ENCODE measurements at regions not wholly inside any gene's neighbourhood (a gene's known extent, or its start where the extent isn't known, plus 50 kb on each side); places are given as distances from the start of the nearest gene placed in this dataset.
A peak's percentile ranks its signal among the peaks of the same experiment; 100 is the strongest.

DNA sequence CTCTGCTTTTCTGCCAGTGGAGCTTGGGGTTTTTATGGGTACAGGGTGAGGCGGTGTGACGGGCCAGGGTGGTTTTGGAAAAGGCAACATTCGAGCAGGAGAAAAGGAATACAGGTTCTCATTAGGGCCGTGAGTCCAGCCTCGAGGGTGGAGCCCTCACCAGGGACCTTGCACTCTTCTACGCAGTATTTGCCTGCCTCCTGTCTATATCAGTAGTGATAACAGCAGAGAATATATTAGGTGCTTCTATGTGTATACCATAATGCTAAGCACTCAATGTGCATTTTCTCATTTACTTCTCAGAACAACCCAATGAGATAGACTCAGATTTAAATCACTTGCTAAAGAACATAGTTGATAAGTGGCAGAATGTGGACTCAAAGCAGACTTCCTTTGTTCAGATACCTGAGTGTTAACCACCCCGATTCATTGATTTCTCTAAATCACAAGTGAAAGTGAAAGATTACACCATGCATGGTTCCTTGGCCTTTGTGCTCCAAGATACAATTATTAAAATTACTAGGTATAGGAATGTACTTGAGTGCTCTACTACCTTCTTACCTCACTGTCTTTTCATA lies 403.9 kb downstream of the PCDH7 start:
- no peak for DNase-seq

DNA sequence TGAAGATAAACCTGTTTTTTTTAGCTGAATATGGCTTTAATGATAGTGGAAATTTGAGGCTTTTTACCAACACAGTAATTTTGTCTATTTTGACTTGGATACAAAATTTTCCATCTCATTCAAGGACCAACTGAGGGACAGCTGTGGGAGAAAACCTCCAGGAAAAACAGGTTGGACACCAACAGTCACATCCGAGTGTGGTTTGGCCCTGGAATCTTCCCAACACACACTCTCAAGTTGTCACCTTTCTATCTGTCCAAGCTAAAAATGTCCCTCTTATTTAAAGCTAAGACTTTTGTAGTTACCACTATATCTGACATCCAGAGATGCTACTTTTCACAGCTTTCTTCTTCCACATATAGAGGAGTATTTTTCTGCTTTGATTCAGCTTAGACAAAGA lies 404.9 kb downstream of the PCDH7 start:
- DNase-seq: no peak

DNA sequence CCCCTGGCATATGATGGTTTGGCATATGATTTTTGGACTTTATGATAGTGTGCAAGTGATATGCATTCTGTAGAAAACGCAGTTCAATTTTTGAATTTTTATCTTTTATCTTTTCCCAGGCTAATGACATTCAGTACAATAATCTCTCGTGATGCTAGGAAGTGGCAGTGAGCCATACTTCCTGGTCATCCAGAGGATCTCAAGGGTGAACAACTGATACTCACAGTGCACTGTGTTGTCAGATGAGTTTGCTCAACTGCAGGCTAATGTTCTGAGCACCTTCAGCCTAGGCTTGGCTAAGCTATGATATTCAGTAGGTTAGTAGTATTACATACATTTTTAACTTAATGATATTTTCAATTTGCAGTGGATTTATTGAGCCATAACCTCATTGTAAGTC lies 405.3 kb downstream of the PCDH7 start:
- no peak for DNase-seq

DNA sequence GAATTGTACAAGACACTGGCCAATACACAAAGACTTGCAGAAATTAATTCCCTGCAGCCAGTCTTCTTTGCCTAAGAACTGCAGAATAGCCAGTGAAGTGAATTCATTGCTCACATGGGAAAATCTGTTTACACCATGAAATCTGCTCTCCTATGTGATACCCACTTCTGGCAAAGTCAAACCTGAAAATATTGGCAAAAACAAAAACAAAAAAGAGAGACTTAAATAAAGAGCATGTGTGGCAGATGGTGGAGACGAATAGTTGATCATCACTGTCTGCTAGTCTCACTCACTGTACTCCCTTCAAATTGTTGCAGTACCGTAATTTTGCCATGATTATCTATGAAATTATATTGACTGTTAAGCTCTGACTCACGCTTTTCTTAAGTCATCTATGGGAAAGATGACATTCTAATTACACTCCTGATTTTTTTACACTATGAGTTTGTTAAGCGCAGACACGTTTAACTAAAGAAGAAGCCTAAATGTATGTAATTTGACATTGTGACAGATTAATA lies 406.8 kb downstream of the PCDH7 start:
- no peak for DNase-seq

DNA sequence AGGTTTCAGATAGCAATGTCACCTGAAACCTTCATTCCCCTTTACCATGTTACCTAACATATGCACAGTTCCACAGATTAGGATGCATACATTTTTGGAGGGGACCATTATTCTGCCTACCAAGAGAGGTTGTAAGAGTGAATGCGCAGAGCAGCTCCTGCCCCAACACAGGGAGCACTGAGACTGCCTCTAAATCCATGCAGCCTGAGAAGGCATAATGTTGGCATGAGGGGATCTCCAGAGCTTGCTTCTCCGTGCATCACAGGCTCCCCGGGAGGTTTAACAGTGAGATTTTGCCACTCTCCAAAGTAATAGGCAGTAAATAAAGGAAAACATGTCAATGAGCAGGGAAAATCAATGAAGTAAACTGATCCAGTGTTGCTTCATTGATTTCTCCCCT lies 410.8 kb downstream of the PCDH7 start:
- DNase-seq: no peak

DNA sequence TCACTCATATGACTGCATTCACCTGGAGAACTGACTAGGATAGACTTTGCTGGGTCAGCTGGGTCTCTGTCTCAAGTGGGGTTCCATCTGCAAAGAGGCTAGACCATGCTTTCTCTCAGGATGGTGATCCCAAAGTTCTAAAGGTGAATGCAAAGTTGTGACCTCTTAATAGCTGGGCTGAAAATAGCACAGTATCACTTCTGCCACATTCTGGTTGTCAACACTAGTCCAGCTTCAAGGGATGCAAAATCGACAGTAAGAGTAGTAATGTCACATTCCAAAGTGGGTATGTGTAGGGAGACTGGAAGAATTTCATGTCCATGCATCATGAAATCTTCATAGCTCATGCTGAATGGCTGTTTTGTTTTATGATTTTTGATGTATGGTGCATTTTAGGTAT lies 414.6 kb downstream of the PCDH7 start:
- no peak for DNase-seq

DNA sequence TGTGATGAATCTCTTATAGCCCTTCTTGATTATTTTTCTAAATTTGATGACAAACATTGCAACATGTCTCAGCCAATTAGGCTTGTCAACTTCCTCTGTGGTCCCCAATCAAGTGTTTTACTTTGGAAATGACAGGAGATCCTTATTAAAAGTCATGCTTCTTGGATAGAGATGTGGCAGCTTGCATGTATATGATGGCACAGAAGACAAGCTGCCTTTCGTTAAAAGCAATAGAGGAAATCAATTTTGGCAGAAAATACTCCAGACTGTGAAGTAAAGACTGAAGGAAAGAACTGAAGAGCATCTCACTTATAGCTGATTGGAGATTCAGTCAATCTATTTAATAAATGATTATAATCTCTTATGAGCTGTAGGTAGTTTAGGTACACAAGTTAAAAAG lies 419.6 kb downstream of the PCDH7 start:
- no peak for DNase-seq

DNA sequence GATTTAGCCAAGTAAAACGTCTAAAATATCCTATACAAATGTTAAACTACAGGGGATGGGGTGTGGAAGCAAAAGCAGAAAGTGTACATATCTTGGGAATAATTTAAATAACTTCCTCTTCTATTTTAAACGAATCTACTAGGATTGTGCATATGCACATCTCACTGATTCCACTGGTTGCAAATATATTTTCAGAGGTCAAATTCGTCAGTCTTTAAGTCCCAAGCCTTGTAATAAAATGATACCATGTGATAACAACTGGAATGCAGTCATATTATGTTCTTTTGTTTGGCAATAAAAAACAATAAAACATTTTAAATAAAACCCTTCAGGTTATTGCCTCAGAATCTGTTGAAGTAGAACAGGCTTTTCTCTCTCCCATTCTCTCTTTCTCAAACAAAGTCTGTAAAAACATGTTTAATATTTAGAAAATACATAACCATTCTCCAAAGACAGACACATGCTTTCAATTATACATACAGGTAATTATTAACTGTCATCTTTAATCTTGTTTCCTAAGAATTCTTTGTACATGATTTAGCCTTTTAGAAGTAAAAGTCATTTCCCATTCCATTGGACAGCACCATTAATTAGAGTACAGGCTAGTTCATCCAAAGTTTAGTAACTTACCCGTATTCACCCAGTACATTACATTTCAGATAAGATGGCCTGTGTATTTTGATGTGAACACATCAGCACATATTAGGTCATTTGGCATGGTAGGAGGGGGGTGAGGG lies 421.1 kb downstream of the PCDH7 start:
- no peak for DNase-seq

DNA sequence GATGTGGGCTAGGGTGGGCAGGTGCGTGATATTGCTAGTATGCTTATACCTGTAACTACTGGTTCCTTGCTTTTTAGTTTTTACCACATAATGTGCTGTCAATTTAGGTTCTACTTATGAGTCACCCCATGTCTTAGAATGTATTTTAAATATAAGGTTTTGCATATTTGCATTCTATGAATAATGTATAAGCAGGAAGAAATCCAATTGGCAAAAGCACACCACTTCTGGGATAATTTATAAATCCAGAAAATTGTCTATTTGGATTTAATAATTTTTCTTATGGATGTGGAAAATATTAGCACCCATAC lies 421.6 kb downstream of the PCDH7 start:
- DNase-seq: no peak

DNA sequence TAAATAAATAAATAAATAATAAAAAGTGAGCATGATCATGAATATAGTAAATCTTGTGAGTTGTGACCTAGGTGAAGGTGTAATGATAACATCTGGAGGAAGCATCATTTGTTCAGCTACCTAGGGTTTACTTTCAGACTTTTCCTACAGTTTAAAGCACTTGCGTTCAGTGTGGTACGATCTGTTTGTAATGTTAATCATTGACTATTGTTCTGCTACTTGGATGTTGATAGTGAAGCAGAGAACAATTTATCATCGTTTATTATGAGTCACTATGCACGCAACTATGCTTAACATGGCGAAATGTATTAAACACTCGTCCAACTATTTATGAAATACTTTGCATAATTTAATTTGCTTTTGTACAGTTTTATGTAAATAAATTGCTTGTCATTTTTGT lies 426.2 kb downstream of the PCDH7 start:
- DNase-seq: no peak

DNA sequence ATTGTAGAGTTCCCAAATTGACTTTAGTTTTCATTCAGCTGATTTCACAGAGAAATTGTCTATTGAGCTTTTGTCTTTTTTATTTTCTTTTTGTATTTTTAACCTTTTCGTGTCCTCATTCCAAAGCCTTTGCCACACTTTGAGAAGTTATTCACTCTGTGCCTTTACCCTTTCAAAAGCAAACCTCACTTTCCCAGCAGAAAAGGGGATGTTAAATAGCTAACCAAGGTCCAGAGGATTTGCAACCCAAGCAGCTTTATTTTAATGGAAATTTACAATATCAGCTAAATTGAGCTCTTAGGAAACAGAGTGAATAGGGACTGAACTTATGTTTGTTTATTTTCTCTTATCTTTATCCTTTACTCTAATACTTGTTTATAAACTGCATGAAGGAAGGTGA lies 428.8 kb downstream of the PCDH7 start:
- DNase-seq: no peak

DNA sequence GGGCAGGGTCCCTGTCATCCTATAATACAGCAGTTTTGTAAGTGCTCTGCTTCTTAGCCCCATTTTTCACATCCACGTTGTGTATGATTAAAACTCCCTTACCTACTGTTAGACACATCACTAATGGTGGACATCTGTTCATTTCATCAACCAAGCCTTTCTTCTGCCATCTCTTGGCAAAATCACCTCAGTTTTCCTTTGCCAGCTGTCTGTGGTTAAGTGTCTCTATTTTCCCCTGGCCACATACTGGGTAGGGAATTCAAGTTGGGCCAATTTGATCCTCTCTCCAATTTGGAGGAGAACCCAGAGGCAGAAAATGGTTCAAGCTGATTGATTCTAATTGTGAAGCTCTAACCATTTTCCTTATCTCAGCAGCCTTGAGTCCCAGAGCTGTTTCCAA lies 436.1 kb downstream of the PCDH7 start:
- DNase-seq: no peak

DNA sequence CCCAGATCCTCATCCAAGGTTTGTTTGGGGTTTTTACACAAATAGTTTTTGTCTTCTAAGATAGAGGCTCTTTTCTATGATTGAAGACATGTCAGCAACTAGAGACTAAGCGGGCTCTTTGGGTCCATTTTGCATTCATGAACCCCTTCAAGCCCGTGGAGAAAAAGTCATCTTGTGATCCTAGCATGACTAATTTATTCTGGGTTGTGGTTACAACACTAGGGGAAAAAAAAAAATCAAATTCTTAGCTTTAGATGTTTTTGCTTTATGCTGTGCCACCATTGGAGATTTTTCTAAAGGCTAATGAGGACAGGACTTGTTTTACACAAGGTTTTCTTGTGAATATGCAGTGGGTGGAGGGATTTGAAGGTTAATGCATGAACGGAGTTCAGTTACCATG lies 440.0 kb downstream of the PCDH7 start:
- DNase-seq: no peak

DNA sequence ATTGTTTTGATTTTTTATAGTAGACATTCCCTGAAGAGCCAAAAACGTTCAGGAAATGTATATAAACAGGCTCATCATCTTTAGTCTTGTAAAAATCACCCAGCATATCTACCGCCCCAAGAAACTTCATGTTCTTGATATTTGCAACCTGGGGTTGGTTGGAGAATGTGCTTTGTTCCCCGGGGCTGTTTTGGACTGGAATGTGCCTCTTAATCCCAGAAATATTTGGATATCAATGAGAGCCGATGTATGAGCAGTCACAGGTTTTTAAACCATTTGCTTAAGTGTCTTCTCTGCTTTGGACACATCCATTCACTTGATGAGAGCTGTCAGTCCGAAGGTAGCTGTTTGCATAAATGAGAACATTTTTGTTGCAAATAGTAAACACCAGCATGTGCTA lies 449.7 kb downstream of the PCDH7 start:
- DNase-seq: no peak

DNA sequence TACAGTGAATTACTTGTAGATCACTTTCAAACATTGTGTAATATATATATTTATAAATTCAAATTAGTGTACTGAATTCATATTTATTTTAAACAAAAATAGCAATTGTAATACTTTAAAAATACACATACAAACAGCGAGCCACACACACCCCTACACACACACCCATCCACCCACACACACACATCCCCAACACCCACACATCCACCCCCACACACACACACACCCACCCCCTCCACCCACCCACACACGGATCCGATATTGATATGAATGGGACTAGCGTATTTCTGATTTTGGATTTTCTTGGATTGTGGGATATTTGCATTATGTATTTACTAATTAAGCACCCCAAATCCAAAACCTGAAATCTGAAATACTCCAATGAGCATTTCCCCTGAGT lies 451.2 kb downstream of the PCDH7 start:
- no peak for DNase-seq

DNA sequence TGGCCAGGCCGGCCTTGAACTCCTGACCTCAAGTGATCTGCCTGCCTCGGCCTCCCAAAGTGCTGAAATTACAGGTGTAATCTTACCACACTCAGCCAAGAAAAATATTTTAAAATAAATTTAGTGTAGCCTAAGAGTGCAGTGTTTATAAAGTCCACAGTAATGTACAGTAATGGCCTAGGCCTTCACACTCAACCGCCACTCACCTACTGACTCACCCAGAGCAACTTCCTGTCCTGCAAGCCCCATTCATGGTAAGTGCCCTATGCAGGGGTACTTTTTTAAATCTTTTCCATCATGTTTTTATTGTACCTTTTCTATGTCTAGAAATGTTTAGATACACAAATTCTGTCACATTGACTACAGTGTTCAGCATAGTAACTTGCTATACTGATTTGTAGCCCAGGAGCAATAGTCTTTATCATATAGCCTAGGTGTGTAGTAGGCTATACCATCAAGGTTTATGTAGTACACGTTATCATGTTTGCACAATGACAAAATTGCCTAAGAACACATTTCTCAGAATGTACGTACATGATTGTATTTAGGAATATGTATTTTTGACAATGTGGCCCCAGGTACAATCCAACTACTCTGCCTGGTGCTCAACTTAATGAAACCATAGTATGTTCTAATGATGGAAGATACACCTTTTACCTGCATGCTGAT lies 455.2 kb downstream of the PCDH7 start:
- no peak for DNase-seq

DNA sequence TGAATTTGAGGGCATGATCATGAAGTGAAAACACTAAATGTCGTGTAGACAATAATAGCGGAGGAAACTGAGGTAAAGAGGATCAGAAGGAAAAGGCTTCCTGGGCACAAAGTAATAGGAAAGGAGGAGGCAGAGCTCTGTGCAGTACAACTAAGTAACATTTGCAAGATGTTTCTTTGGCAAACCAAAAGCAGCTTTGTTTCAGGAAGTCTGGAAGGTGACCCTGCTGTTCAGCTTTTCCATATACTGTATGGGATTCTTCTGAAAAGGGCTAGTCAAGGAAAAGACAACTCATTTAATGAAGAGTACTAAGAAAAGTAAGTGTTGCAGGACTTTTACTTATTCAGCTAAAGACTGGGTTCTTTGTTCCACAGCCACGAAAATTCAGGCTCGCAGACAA lies 463.1 kb downstream of the PCDH7 start:
- DNase-seq: no peak

DNA sequence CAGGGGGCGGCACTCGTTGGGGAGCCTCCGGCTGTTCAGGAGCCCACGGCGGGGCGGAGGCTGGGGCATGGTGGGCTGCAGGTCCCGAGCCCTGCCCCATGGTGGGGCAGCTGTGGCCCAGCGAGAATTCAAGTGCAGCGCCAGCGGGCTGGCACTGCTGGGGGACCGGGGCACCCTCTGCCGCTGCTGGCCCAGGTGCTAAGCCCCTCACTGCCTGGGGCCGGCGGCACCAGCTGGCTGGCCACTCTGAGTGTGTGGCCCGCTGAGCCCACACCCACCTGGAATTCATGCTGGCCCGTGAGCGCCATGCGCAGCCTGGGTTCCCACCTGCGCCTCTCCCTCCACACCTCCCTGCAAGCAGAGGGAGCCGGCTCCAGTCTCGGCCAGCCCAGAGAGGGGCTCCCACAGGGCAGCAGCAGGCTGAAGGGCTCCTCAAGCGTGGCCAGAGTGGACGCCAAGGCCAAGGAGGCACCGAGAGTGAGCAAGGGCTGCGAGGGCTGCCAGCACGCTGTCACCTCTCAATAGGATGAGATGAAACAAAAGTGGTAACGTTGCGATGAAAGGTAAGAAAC lies 464.9 kb downstream of the PCDH7 start:
- DNase-seq: no peak

DNA sequence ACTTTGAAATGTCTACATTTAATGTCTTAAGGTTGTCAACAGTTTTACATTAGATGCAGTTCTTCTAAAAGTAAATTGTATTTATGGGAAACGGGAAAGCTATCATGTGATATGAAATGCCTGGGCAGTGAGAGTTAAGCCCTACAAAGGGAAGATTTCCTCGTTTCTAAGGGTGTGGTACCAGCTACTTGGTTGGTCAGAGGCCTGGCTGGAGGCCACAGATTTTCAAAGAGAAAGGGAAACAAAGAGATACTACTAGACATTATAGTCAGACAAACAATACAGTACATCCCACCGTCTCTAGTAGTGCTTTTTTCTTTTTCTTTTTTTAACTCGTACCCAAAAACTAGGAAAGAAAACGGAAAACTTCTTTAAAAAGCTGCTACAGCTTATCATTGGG lies 467.8 kb downstream of the PCDH7 start:
- no peak for DNase-seq

DNA sequence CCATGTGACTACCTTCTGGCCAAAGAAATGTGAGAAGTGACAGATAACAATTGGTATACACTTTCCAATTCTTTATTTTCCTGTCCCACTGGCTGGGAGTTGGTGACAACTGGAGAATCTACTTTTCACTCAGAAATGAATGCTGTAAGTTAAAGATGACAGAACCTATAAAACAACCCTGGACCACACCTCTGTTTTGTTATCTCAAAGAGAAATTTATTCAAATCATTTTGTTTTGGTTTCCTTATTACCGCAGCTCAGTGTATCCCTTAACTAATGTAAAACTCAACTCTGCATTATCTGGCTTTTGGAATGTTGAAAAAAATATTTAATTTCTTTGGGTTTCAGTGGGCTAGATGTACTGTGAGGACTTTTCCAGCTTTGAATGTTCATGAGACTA lies 469.8 kb downstream of the PCDH7 start:
- DNase-seq: no peak

DNA sequence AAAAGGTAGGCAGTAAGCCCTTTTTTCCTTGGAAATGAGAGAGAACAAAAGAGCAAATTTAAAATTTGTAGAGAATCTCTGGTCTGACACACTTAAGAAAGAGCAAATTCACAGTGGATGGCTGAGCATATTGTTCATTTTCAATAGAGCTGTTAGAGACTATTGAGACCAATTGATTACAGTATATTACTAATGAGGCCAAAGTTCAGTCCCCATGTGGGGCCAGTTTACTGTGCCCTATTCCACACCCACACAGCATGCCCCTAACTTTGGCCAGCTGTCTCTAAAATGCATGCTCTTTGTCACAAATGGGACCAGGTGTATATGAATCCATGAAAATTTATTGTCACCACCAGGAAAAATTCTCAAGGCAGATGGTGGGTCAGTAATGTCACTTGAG lies 470.5 kb downstream of the PCDH7 start:
- DNase-seq: no peak

DNA sequence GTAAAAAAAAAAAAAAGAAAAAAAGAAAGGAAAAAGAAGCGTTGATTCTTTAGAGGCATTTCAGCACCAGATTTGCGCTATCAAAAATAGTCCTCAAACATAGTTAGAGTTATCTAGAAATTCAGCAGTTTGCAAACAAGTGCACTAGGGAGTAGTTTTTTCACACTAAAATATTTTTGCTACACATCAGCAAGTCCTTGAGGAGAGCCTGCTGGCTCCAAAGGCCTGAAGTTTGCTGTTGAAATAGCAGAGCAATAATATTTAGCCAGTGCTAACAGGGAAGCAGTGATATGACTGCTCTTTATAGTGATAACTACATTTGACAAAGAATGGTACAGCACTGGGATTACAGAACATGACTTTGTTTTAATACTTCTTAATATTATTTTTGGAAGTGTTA lies 472.2 kb downstream of the PCDH7 start:
- no peak for DNase-seq

DNA sequence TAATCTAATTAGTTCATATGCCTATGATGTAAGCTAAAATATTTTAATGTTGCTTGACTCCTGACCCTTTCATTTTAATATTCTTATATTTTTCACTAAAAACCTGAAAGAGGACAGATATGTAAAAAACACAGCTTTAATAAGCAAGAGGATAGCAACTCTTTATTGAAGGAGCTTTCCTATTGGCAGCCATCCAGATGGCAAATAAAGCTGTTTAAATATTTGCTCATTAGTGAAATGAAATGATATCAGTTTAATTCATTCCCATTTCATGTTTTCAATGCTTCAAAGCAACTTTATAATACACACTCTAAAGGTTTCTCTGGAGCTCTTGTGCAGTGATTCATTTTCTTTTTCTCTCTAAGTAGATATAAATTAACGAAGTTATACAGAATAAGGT lies 473.4 kb downstream of the PCDH7 start:
- peak; percentile 65 for DNase-seq

DNA sequence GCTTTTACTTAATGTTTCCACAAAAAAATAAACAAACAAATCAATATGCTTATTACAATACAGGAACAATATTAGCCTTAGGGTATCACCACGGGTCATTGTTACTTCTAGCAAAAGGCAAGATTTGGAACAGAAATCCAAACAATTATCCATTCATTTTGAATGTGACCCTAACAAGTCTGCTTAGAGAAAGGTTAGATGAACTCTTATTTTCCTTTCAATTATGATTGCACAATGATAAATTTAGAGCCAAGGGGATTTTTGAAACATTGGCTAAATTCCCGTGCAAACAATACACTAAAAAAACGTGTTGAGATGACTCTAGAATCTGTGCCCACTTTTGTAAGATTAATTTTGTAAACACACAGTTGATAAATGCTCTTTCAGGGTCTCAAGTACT lies 474.7 kb downstream of the PCDH7 start:
- no peak for DNase-seq

Data from NCI-H2029 (cell line).